GM21619 (cell line): ENCODE measurements at regions not wholly inside any gene's neighbourhood (a gene's known extent, or its start where the extent isn't known, plus 50 kb on each side); places are given as distances from the start of the nearest gene placed in this dataset.

ENCODE experiments used
- ATAC-seq: cut with Tn5 transposase; IDR thresholded peaks from one replicate; pipeline ENCODE4 v1.9.1; 2021; ENCODE audit not compliant: unreplicated experiment

DNA sequence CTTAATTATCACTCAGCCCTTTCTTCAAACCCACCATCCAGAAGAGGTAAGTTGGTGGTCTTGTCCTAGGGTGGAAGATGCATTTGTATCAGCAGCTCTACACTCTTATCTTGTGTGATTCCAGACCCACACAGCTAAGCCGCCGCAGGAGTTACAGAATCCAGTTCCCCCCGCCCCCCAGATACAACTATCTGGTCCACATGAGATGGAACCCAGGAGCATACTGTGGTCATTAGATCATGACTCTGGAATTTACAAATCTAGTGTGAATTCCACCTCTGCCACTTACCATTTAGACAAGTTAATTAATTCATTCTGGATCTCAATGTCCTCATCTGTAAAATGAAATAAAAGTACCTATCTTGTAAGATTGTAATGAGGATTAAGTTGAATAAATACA, 486.4 kb downstream of the BCL11A start:
- no peak for ATAC-seq

DNA sequence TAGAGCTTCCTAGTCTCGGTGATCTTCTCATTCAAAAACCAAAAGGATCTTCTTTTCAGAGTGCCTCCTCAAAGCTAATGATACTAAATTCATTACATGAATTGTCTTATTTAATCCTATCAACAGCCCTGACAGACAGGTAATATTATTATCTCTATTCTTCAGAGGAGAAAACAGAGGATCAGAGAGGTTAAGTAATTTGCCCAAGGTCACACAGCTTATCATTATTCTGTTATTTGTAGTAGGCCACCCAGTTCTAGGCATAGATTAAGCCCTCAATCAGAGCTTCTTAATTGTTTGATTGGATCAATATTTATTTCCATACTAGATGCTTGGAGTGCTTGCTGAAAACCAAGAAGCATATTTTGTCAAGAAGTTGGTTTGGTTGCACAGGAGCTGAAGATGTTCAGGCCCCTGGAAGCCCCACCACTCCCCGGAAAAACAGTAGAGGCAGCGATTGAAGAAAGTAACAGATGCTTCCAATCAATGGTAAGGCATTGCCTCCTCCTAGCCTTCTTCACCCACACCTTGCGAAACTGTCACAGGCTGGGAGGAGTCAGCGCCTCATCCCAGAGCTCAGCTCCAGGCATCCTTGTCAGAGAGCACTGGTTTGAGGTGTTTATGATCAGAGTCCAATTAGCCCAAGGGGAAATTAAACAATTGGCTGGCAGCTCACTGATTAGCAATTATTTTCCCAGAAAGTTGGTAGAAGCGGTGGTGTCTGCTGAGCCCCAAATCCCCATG, 487.2 kb downstream of the BCL11A start:
- ATAC-seq, result no peak

DNA sequence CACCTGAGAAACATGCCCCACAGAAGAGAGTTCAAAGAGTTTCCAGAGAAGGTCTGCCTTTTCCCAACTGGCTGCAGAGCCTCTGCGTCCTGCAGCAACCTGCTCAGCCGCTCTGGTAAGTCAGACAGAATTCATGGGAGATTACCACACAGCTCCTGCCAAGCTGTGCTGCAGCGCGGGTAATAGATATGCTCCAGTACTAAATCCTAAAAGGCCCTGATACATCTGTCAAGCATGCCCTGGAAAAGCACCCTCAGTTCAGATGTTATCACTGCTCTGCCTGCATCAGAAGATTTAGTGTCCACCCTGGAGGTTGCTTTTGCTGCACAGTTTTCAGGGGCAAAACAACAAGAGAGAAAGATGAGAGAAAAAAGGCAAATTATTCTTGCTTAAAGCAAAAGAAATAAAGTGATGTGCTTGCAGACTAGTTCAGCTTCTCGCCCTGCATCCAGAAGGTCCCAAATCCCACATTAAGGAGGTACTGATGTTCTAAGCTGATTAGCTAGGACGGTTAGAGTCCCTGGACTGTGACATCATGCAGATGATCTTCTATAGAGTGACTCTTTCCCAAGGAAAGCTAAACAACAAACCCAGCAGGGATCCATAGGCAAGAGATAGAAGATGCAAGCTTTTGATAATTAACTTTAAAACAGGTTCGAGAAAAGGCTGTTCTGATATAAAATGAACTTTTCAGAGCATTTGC, 488.6 kb downstream of the BCL11A start:
- ATAC-seq, result no peak

DNA sequence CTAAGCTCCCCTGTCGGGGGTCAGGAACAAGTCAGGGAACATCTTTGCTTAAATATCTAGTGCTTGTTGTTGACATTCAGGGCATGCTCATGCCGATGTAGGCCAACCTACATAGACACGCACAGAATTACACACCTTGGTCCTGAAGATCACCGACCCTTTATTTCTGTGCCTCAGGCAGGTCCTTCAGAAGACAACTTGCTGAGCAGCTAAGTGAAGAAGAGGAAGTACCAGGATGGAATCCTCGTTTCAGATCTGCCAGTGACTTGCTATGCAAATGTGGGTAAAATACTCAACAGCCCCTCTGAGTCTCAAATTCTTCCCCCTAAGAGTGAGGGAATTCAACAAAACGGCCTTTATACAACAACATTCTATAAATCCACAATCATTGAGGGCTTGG, 494.7 kb downstream of the BCL11A start:
- ATAC-seq, result no peak

DNA sequence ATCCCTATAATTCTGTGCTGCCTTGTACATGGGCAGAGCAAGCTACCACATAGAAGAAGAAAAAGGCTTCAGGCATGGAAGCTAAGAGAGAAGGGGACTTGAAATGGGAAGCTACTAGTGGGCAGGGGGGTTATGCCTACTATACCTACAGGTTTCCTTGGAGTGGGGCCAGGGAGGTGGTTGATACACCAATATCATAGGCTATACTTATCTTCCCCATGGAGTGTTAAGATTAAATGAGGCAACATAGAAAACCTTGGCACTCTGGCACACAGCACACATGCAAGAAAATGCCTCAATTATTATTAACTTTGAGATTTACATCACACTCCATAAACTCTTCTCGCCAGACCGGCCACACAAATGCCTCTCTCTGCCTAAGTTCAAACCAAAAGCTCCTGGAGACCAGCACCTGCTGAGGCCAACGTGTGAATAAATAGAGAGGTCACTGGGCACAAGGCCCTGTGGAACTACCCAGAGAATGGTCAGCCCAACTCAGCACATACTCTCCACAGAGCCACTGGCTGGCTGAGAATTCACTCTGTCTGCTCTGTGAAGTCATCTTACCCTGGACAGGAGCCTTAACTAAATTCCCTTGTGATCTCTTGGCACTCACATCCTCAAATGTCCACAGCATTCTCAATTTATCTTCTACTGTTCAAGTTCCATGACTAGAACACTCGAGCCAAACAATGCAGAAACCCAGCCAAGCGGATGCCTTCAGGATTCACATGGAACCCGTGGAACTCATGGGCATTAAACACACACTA, 498.7 kb downstream of the BCL11A start:
- no peak for ATAC-seq

DNA sequence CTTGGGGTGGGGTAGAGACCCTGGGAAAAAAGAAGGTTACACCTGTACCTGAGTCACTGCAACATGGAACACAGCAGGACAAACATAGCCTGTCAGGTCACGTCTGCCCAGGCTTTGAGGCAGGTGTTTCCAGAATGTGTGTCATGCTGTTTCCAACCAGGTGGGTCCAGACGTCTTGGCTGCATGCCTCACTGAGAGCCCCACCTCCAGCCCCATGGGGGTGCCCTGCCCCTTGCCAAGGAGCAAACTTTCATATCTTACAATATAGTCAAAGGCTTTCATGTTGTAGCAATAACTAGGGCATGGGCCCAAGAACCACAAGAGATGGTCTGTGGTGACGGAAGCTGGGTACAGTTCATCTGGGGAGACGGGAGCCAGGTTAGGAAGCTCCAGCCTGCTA, 499.7 kb downstream of the BCL11A start:
- ATAC-seq, result no peak

DNA sequence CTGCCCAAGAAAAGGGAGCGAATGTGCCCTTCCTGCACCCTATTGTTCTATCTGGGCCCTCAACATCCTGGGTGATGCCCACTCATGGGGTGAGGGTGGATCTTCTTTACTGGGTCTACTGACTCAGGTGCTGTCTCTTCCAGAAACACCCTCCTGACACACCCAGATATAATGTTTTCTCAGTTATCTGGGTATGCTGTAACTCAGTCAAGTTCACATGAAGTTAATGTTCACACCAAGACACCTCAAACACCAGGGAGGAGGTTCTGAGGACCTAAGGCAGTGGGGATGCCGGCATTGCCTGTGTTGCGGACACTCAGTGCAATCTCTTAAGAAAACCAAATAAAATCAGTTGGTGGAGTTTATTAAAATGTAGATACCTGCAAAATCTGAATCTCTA, 500.9 kb downstream of the BCL11A start:
- no peak for ATAC-seq

DNA sequence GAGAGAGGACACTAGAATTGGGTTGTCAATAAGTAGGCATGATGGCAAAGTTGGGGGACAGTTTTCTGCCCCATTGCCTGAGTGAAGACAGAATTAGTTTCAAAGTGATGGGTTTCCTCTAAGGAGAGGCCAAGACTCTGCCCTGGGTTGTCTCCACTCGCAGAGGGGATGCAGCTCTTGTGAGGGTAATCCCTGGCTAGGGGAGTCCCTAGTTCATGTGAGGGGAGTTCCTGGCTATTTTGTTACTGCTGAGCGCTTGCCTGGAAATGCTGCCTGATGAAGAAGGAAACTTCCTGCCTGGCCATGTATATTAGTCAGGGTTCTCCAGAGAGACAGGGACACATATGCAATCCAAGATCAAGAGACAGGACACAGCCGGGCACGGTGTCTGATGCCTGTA, 501.5 kb downstream of the BCL11A start:
- ATAC-seq, result no peak

DNA sequence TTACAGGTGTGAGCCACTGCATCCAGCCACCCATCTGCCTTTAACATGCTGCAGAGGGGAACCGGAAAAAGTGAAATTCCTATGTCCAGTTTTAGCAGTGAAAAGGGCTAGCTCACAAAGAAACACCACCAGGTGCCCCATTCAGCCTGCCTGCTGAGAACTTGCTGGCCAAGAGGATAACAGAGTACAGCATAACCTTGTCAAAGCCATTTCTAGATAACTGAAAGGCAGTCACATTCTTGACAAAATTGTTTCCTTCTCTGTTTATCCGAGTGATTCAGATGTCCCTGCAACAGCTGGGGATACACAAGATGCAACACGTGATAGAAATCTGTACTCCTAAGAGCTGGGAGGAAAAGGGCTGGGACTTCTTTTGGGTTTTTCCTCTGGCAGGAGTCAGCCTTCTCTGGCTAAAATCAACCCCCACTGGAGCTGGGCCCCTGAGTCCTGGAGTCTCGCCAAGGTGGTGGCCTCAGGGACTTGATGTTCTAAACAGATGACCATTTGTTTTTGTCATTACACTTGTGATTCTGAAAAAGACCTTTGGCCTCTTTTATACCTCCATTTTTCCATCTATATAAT, 505.4 kb downstream of the BCL11A start:
- ATAC-seq, result no peak

DNA sequence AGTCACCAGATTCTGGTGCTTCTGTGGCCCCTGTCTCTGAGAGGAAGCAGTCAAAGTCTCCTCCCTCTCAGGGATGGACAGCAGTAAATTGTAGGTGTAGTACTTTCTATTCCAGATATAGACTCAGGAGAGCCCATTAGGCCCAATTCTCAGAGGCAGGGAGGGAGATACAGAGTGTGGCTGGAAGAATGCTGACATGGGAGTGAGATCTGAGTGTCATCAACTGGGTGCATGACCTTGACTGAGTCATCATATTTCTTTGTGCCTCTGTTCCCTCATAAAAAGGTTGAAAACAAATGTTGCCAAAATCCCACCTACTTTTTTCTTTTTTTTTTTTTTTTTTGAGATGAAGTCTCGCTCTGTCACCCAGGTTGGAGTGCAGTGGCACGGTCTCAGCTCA, 506.1 kb downstream of the BCL11A start:
- ATAC-seq, result no peak

DNA sequence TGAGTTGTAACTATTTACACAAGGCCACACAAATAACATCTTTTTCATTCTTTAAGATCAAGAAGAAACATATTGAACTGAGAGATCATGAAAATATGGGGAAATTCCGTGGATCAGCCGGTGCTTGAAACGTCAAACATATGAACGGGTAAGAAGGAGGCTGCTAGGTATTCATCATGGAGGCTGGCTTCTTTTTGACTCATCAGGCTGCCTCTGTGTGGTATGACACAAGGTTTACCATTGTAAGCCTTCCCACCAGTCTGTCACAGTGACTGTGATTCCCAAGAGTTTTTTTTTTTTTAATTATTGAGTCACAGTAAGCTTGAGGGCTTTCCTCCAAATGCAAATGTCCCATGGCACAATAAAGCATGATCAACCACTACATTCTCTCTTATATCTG, 506.9 kb downstream of the BCL11A start:
- ATAC-seq, result no peak

DNA sequence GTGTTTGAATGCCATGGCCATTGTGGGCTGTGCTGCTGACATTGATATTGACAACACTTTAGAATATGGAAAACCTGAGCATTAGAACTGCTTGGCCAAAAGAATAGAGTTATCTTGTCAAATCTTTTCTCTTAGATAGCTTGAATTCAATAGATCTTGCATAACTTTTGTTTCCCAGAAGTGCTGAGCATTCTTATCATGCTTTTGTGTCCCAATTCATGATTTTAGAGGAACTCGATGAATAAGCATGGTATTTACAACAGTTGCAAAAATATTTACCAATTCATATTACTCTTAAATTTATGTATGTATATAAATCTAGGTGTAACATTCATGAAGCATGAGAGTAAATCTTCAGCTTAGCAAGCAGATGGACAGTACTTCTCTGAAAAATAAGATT, 508.0 kb downstream of the BCL11A start:
- no peak for ATAC-seq

DNA sequence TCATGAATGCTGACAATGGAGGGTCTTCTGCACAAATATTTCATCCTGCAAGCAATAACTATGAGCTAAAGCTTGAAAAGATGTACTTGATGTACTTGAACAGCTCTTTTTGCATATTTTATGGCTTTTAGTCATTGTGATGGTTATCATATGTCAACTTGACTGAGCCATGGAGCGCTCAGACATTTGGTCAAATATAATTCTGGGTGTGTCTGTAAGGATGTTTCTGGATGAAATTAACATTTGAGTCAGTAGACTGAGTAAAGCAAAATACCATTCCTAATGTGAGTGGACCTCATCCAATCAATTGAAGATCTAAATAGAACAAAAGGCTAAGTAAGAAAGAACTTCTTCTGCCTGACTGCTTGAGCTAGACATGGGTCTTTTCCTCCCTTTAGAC, 509.0 kb downstream of the BCL11A start:
- no peak for ATAC-seq

DNA sequence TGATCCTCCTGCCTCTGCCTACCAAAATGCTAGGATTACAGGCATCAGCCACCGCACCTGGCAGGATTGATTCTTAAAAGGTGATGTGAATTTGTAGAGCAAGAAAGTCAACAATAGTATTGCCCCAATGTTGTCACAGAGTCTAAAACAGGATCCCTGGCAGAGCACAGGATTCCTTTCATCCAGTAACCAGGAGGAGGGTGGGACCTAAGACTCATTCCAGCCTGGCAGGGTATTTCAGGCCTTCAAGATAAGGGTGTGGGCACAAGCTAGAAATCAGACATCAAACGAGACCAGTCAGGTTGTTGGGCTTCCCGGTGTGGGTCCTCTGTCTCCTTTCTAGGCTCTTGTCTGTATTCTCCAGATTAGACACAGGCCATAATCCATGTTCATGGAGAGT, 511.4 kb downstream of the BCL11A start:
- ATAC-seq, result no peak

DNA sequence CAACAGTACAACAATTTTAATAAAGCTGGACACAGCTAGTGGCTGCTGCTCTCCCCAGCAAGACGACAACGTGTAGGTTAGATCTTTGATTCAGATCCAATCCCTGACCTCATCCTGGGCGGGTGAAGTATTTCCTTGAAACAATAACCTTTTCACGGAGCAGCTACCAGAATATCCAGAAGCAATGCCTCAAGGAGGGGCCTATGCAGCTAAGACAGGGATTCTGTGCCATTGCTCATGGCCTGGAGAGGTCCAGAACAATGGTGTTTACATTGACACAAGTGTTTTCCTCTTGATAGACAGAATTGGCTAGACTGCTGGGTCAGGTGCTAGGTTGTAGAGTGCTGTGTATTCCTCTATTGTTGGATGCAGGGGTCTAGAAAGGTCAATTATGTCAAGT, 520.1 kb downstream of the BCL11A start:
- ATAC-seq, result no peak

DNA sequence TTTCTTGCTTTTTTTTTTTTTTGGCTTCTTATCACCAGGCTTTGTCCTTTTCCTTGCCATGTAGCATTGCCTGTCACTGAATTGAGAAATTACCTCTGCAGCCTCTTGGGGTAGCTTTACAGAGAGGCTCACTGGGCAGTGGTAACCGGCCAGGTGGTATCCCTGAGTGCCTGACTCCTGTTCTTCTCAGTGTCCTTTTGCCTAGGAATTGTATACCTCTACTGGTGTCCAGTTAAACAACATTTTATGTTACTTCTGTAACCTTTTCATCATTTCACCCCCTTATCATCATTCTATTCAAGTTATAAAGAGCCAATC, 523.9 kb downstream of the BCL11A start:
- no peak for ATAC-seq

DNA sequence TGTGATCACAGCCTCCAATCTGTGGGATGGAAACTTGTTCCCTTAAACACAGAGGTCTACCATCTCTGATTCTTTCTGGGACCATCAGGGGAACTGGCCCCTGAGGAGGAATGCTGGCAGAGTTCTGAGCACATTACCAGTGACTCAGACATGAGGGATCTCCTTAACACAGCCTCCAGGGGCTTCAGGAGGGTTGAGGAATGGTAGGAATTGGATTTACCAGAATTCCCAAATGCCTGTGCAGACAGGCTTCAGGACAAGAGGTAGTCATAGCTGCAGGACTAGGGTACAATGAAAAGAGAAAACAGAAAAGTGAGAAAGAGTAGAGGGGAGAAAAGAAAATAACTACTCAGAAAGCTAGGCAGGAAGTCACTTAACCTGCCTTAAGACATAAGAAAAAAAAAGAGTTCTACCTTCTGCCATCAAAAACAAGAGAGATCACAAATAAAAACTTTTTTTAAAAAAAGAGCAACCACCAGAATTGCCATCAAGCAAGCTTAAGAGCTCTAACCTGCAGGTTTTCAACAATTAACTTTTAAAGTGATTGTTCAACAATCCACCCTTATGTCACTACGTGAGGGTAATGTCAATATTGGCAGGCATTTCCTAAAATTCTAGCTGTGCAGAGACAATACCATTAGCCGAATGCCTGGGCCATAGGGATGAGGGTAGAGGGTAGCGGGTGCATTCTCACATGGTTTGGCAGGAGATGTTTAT, 524.4 kb downstream of the BCL11A start:
- no peak for ATAC-seq

DNA sequence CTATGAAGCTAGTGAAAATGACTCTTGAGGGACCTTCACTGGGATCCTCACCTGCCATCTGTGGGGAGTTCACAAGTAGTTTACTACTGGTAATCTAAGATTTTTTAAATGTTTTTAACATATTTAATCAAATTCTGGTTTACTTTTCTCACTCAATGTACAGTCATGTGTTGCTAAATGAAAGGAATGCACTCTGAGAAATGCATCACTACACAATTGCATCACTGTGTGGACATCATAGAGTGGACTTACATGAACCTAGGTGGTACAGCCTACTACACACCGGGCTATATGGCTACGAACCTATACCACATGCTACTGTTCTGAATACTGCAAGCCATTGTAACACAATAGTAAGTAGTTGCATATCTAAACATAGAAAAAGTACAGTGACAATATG, 528.0 kb downstream of the BCL11A start:
- no peak for ATAC-seq

DNA sequence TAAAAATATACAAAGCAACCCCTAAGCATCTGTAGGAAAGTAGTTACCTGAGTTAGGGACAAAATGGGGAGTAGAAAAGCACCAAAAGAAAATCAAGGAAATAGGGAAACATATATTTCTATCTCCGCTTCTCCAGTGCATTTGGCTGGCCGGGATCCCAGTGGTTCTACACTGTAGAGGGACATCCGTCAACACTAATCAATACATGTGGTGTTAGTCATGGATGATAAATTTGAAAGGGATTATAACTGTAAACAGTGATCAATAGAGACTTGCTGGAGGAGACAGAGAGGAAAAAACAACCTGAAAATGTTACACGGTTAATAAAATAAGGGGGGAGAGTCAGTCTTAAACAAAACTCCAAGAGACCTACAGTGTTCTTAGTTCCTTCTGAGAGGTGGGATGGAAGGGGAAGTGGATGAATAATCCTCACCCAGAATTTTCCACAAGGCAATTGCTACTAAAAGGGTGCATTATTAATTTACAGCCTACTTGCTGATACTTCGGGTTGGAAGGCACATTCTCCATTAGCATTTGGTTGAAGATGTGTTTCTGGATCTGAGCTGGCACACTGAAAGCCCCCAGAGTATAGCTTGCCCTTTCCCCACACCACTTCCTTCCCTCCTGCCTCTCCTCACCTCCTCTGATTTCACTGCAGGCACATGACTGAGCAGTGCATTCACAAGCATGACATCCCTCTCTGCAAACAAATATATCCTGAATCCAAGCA, 530.0 kb downstream of the BCL11A start:
- ATAC-seq, result no peak

DNA sequence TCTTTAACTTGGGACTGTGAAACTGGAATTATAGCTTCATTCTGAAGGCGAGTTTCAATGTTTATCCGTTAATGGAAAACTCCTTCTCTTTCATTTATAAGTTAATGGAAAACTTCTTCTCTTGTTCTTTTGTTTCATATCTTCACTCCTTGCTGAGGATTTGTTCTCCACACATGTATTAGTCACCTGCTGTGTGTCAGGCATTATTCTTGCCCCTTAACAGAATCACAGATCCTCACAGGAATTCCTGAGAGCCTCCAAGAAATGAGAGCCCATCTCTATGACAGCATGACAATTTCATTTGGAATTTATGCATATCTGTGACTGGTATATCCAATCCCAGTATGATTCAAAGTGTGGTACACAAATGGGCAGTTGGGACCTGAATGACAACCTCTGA, 545.8 kb downstream of the BCL11A start:
- ATAC-seq, result no peak

DNA sequence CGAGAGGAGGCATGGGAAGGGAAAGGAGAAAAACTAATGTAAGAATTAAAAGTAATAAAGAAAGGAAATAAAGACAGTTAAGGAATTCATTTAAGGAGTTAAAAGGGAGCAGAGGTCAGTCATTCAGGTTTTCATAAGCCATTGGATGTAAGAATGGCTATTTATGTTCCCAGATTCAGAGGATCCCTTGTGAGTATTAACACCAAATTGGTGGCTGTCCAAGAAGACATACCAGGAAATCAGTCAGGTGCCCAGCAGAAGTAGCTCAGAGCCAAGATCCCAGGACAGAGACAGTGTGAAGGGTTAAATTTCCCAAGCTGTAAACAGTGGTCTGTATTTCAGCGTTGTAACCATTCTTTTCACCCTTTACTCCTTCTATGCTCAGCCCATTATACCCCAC, 550.4 kb downstream of the BCL11A start:
- ATAC-seq, result no peak
